ENCODE measurements at regions not wholly inside any gene's neighbourhood (a gene's known extent, or its start where the extent isn't known, plus 50 kb on each side); places are given as distances from the start of the nearest gene placed in this dataset.

DNA sequence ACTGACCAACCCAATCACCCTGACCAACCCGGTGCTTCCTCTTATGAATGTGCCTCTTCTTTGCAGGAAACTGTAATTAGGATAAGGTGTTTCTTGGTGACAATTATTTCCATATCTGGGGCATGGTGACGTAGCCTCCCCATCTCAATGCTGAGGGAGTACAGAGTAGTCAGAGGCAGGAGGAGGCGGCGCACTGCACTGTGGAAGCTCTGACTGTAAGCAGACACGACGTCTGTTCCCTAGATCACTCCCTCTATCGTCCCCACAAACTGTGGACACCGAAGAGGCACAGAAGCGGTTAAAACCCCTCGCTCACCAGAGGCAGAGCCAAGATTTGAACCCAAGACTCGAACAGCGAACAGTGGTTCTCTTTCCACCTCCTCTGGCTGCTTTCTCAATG is 231.0 kb upstream of the IGF1R start:
- Histone ChIP-seq H2AFZ (ENCODE audit: low read depth, low read length, severe bottlenecking) (no peak overlapping the region), H3K4me3 (ENCODE audit: insufficient read depth, low read length, poor library complexity, severe bottlenecking) (no peak overlapping the region), H3K36me3 (ENCODE audit: low read length) (no peaks in the 10 kb centered on the region), H4K20me1 (ENCODE audit: low read depth, low read length) (no peaks in the 10 kb centered on the region), H3K9me2 (replicated peaks; ENCODE audit: insufficient read depth, low read length) (no peaks in the 10 kb centered on the region), H3K4me2 (ENCODE audit: low read depth, low read length, poor library complexity, severe bottlenecking) (no peak overlapping the region), H3K79me2 (ENCODE audit: insufficient read depth, low read length) (no peaks in the 10 kb centered on the region), H3K27me3 (ENCODE audit: low read length) (no peaks in the 10 kb centered on the region), H3K9ac (ENCODE audit: low read length) (no peak overlapping the region), H3F3A (ENCODE audit: insufficient read depth) (no peaks in the 10 kb centered on the region), H3K9me3 (ENCODE audit: insufficient read depth, low read length) (no peaks in the 10 kb centered on the region), H3K27ac (ENCODE audit: low read depth, low read length) (no peak overlapping the region)
- TF ChIP-seq EZH2phosphoT487 (conservative IDR thresholded peaks at IDR 0.05; ENCODE audit: low read length) = no peak
- TF ChIP-seq, protein P1, sequence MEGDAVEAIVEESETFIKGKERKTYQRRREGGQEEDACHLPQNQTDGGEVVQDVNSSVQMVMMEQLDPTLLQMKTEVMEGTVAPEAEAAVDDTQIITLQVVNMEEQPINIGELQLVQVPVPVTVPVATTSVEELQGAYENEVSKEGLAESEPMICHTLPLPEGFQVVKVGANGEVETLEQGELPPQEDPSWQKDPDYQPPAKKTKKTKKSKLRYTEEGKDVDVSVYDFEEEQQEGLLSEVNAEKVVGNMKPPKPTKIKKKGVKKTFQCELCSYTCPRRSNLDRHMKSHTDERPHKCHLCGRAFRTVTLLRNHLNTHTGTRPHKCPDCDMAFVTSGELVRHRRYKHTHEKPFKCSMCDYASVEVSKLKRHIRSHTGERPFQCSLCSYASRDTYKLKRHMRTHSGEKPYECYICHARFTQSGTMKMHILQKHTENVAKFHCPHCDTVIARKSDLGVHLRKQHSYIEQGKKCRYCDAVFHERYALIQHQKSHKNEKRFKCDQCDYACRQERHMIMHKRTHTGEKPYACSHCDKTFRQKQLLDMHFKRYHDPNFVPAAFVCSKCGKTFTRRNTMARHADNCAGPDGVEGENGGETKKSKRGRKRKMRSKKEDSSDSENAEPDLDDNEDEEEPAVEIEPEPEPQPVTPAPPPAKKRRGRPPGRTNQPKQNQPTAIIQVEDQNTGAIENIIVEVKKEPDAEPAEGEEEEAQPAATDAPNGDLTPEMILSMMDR (IDR thresholded peaks at IDR 0.05; ENCODE audit: insufficient read depth, low read length, poor library complexity, severe bottlenecking) = no peak

DNA sequence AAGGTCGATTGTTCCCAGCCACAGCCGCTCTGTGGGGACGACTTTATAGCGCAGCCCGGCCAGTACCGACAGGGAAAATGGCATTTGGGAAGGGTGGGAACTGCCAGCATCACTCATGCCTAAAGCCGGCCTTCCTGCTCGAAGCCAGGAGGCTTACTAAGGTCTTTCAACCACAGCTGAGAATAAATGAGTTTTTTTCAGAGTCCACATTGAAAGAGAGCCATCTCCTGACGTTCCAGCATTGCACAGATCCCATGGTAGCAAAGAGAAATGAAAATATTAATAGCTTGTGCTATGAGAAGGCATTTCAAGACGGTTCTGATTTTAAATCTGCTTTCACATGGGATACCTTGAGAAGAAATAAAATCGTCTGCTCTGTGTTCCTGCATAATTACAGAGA is 230.2 kb upstream of the IGF1R start:
- H3K4me2 ChIP-seq (ENCODE audit: low read depth, low read length, poor library complexity, severe bottlenecking) = no peak overlapping the region
- H4K20me1 ChIP-seq (ENCODE audit: low read depth, low read length) = no peaks in the 10 kb centered on the region
- H3K9me3 ChIP-seq (ENCODE audit: insufficient read depth, low read length) = no peaks in the 10 kb centered on the region
- TF ChIP-seq EZH2phosphoT487 (conservative IDR thresholded peaks at IDR 0.05; ENCODE audit: low read length) = no peak
- TF ChIP-seq, protein P1 (IDR thresholded peaks at IDR 0.05; ENCODE audit: insufficient read depth, low read length, poor library complexity, severe bottlenecking) = no peak
- no peaks in the 10 kb centered on the region for H3K36me3 ChIP-seq (ENCODE audit: low read length)
- H3F3A ChIP-seq (ENCODE audit: insufficient read depth) = no peaks in the 10 kb centered on the region
- no peaks in the 10 kb centered on the region for H3K9me2 ChIP-seq (replicated peaks; ENCODE audit: insufficient read depth, low read length)
- no peaks in the 10 kb centered on the region for H3K79me2 ChIP-seq (ENCODE audit: insufficient read depth, low read length)
- no peaks in the 10 kb centered on the region for H3K27me3 ChIP-seq (ENCODE audit: low read length)
- no peak overlapping the region for H3K4me3 ChIP-seq (ENCODE audit: insufficient read depth, low read length, poor library complexity, severe bottlenecking)
- no peak overlapping the region for H2AFZ ChIP-seq (ENCODE audit: low read depth, low read length, severe bottlenecking)
- no peak overlapping the region for H3K27ac ChIP-seq (ENCODE audit: low read depth, low read length)
- H3K9ac ChIP-seq (ENCODE audit: low read length) = no peak overlapping the region

DNA sequence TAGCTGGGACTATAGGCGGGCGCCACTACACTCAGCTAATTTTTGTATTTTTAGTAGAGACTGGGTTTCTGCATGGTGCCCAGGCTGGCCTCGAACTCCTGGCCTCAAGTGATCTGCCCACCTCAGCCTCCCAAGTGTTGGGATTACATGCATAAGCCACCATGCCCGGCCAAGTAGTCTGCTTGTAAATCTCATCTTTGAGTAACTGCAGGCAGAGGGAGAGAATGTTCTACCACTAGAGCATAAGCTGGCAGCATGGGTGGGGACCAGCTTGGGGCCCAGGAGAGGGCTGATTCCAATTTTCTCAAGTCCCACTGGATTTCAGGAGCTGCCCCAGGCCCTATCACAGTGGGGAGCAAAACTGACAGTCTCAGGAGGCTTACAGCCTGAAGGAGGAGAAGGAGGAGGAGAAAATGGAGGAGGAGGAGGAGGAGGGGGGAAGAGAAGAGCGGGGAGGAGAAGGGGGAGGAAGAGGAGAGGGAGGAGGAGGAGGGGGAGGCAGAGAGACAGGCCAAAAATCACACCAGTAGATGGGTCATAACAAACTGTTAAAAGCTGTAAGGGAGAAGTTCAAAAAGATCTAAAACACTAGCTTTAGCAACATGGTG is 229.1 kb upstream of the IGF1R start:
- TF ChIP-seq, protein P1 (IDR thresholded peaks at IDR 0.05; ENCODE audit: insufficient read depth, low read length, poor library complexity, severe bottlenecking) = no peak
- no peak for TF ChIP-seq EZH2phosphoT487 (conservative IDR thresholded peaks at IDR 0.05; ENCODE audit: low read length)
- H3K4me2 ChIP-seq (ENCODE audit: low read depth, low read length, poor library complexity, severe bottlenecking) = no peak overlapping the region
- no peaks in the 10 kb centered on the region for H3K36me3 ChIP-seq (ENCODE audit: low read length)
- H3K9me2 ChIP-seq (replicated peaks; ENCODE audit: insufficient read depth, low read length) = no peaks in the 10 kb centered on the region
- no peak overlapping the region for H3K9ac ChIP-seq (ENCODE audit: low read length)
- no peaks in the 10 kb centered on the region for H4K20me1 ChIP-seq (ENCODE audit: low read depth, low read length)
- no peaks in the 10 kb centered on the region for H3K79me2 ChIP-seq (ENCODE audit: insufficient read depth, low read length)
- H3F3A ChIP-seq (ENCODE audit: insufficient read depth) = no peaks in the 10 kb centered on the region
- H3K27me3 ChIP-seq (ENCODE audit: low read length) = no peaks in the 10 kb centered on the region
- no peak overlapping the region for H2AFZ ChIP-seq (ENCODE audit: low read depth, low read length, severe bottlenecking)
- no peak overlapping the region for H3K4me3 ChIP-seq (ENCODE audit: insufficient read depth, low read length, poor library complexity, severe bottlenecking)
- no peaks in the 10 kb centered on the region for H3K9me3 ChIP-seq (ENCODE audit: insufficient read depth, low read length)
- H3K27ac ChIP-seq (ENCODE audit: low read depth, low read length) = no peak overlapping the region
